H9 (cell line): ENCODE measurements at regions not wholly inside any gene's neighbourhood (a gene's known extent, or its start where the extent isn't known, plus 50 kb on each side); places are given as distances from the start of the nearest gene placed in this dataset.

Experiments used
- DNase-seq: peaks from one replicate; pipeline ENCODE4 v3.0.0-alpha.2; 2017
- H2AFZ ChIP-seq: one replicate; pipeline ENCODE4 v1.6.1; 2013; ENCODE audit warnings: mild to moderate bottlenecking, low read length, control low read depth, moderate library complexity
- H2AK5ac ChIP-seq: 2 replicates; pipeline ENCODE4 v1.6.1; 2013; ENCODE audit warnings: low read length, control low read depth, mixed read lengths; ENCODE audit not compliant: insufficient read length
- H2BK120ac ChIP-seq: one replicate; pipeline ENCODE4 v1.6.1; 2013; ENCODE audit warnings: low read depth, mild to moderate bottlenecking, low read length, control low read depth, inconsistent platforms; ENCODE audit not compliant: poor library complexity, severe bottlenecking
- H2BK12ac ChIP-seq: 2 replicates; pipeline ENCODE4 v1.6.1; 2013; ENCODE audit warnings: low read length, control low read depth, mixed read lengths, low read depth; ENCODE audit not compliant: insufficient read length
- H2BK15ac ChIP-seq: 2 replicates; pipeline ENCODE4 v1.6.1; 2013; ENCODE audit warnings: low read depth, low read length, control low read depth
- H2BK20ac ChIP-seq: one replicate; pipeline ENCODE4 v1.6.1; 2013; ENCODE audit warnings: low read depth, mild to moderate bottlenecking, low read length, control low read depth, inconsistent platforms; ENCODE audit not compliant: poor library complexity, severe bottlenecking
- H2BK5ac ChIP-seq: 2 replicates; pipeline ENCODE4 v1.6.1; 2013; ENCODE audit warnings: low read length, control low read depth, mixed read lengths; ENCODE audit not compliant: insufficient read length
- H3K14ac ChIP-seq: 2 replicates; pipeline ENCODE4 v1.6.1; 2013; ENCODE audit warnings: low read length, control low read depth; ENCODE audit not compliant: insufficient read depth
- H3K18ac ChIP-seq: 2 replicates; pipeline ENCODE4 v1.6.1; 2013; ENCODE audit warnings: low read depth, mild to moderate bottlenecking, mixed read lengths, low read length, control low read depth; ENCODE audit not compliant: insufficient read length
- H3K23ac ChIP-seq: 2 replicates; pipeline ENCODE4 v1.6.1; 2013; ENCODE audit warnings: low read length, control low read depth, mixed read lengths, low read depth; ENCODE audit not compliant: insufficient read length
- H3K23me2 ChIP-seq: 2 replicates; pipeline ENCODE4 v1.6.1; 2013; ENCODE audit warnings: low read depth, mild to moderate bottlenecking, mixed read lengths, low read length, control low read depth; ENCODE audit not compliant: insufficient read length, poor library complexity, severe bottlenecking
- H3K27ac ChIP-seq: 2 replicates; pipeline ENCODE4 v1.5.1; 2013; ENCODE audit warnings: low read length, control low read depth, mixed read lengths, low read depth; ENCODE audit not compliant: insufficient read length
- H3K27me3 ChIP-seq: 2 replicates; pipeline ENCODE4 v1.6.1; 2013; ENCODE audit warnings: low read length, control low read depth, inconsistent platforms; ENCODE audit not compliant: insufficient read depth
- H3K4ac ChIP-seq: 2 replicates; pipeline ENCODE4 v1.6.1; 2013; ENCODE audit warnings: low read depth, mild to moderate bottlenecking, control low read depth, inconsistent platforms, low read length, moderate library complexity
- H3K4me1 ChIP-seq: 2 replicates; pipeline ENCODE4 v1.6.1; 2013; ENCODE audit warnings: low read length, control low read depth, inconsistent platforms; ENCODE audit not compliant: insufficient read depth
- H3K4me2 ChIP-seq: 2 replicates; pipeline ENCODE4 v1.6.1; 2013; ENCODE audit warnings: low read length, control low read depth, mixed read lengths; ENCODE audit not compliant: insufficient read length, insufficient read depth
- H3K56ac ChIP-seq: 2 replicates; pipeline ENCODE4 v1.6.1; 2013; ENCODE audit warnings: low read depth, mild to moderate bottlenecking, mixed read lengths, low read length, control low read depth; ENCODE audit not compliant: insufficient read length
- H3K79me1 ChIP-seq: 2 replicates; pipeline ENCODE4 v1.6.1; 2013; ENCODE audit warnings: low read depth, mild to moderate bottlenecking, moderate library complexity, low read length, control low read depth, inconsistent platforms; ENCODE audit not compliant: insufficient read depth, poor library complexity, severe bottlenecking
- H3K79me2 ChIP-seq: 2 replicates; pipeline ENCODE4 v1.6.1; 2013; ENCODE audit warnings: low read length, control low read depth, inconsistent platforms; ENCODE audit not compliant: insufficient read depth
- H3K9ac ChIP-seq: 2 replicates; pipeline ENCODE4 v1.6.1; 2013; ENCODE audit warnings: low read length, control low read depth, mixed read lengths; ENCODE audit not compliant: insufficient read length; ENCODE audit errors: extremely low read depth
- H3K9me3 ChIP-seq: one replicate; pipeline ENCODE4 v1.6.1; 2013; ENCODE audit warnings: low read depth, low read length, inconsistent platforms; ENCODE audit not compliant: control insufficient read depth
- H3T11ph ChIP-seq: one replicate; pipeline ENCODE4 v1.6.1; 2013; ENCODE audit warnings: mild to moderate bottlenecking, low read length, control low read depth, inconsistent platforms
- H4K20me1 ChIP-seq: one replicate; pipeline ENCODE4 v1.6.1; 2013; ENCODE audit not compliant: control insufficient read depth, insufficient read length, insufficient read depth
- H4K5ac ChIP-seq: 2 replicates; pipeline ENCODE4 v1.6.1; 2013; ENCODE audit warnings: low read depth, mild to moderate bottlenecking, mixed read lengths, low read length, control low read depth; ENCODE audit not compliant: insufficient read length
- H4K8ac ChIP-seq: replicated peaks from 2 replicates; pipeline ENCODE4 v1.6.1; 2013; ENCODE audit warnings: low read length, control low read depth, mixed read lengths, low read depth; ENCODE audit not compliant: insufficient read length
- H4K91ac ChIP-seq: 2 replicates; pipeline ENCODE4 v1.6.1; 2013; ENCODE audit warnings: low read depth, mild to moderate bottlenecking, moderate library complexity, mixed read lengths, low read length, control low read depth; ENCODE audit not compliant: insufficient read length
- H3K27ac Mint-ChIP-seq, 3 experiments: 2 replicates in 2 of 3; 3 replicates in 1 of 3; pipeline ENCODE4 v1.8.0; 2020 to 2021; ENCODE audit warnings: mixed read lengths in 3 of 3, mild to moderate bottlenecking in 1 of 3, moderate library complexity in 1 of 3
- H3K27me3 Mint-ChIP-seq: 2 replicates; pipeline ENCODE4 v1.8.0; 2021; ENCODE audit warnings: low read depth, mild to moderate bottlenecking, moderate library complexity, mixed read lengths
- H3K36me3 Mint-ChIP-seq, 3 experiments: 2 replicates in 2 of 3; 3 replicates in 1 of 3; pipeline ENCODE4 v1.8.0; 2020 to 2021; ENCODE audit warnings: low read depth in 3 of 3, mixed read lengths in 3 of 3; ENCODE audit not compliant: insufficient read depth in 1 of 3
- H3K4me1 Mint-ChIP-seq, 2 experiments: 2 replicates each; pipeline ENCODE4 v1.8.0; 2020; ENCODE audit warnings: mixed read lengths in 2 of 2
- H3K4me3 Mint-ChIP-seq, 2 experiments: 2 replicates in 1 of 2; 3 replicates in 1 of 2; pipeline ENCODE4 v1.8.0; 2020 to 2021; ENCODE audit warnings: mild to moderate bottlenecking in 2 of 2, mixed read lengths in 2 of 2, moderate library complexity in 1 of 2
- H3K9me3 Mint-ChIP-seq, 2 experiments: 2 replicates in 1 of 2; 3 replicates in 1 of 2; pipeline ENCODE4 v1.8.0; 2020; ENCODE audit warnings: mild to moderate bottlenecking in 2 of 2, mixed read lengths in 2 of 2, moderate library complexity in 1 of 2
- WGBS: extraction: QIAGEN DNeasy Blood & Tissue Kit; methylation state at CpG from one replicate; pipeline ENCODE4 v1.1.7; 2013; ENCODE audit warnings: missing lambda C conversion rate, low lambda C conversion rate, mixed read lengths; ENCODE audit not compliant: insufficient read length; ENCODE audit errors: extremely low coverage; 5-methylcytosine and 5-hydroxymethylcytosine counted together
- TF ChIP-seq, protein P1 (sequence below): fragments of 200-600 bp; sonication (generic); conservative IDR thresholded peaks from 3 replicates; pipeline ENCODE4 v1.8.0; 2021; ENCODE audit warnings: antibody characterized with exemption, mild to moderate bottlenecking

DNA sequence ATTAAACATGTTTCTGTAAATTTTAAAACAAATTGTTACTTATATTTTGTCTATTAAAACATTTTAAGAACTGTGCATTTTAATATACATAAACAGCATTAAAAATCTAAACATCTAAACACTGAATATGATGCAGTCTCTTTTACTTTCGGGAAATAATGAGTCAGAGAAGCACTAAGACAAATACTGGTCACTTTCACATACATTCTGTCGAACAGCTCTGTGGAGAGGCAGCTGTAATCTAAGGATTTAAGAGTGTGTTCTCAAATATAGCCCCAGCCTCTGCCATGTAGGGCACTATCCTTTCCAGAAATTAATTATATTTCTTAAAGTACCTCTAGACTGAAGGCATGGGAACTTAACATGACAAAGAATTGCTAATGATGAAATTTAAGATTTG, 89.6 kb upstream of the PTGFR start:
- H2AK5ac ChIP-seq: no peak overlapping the region
- H3K27ac Mint-ChIP-seq: no peak overlapping the region
- H4K20me1 ChIP-seq: no peaks in the 10 kb centered on the region

More for the DNA sequence above, 89.6 kb upstream of the PTGFR start:
- no peak overlapping the region for H2BK12ac ChIP-seq
- H4K8ac ChIP-seq: no peak overlapping the region
- DNase-seq: no peak
- TF ChIP-seq, protein P1, sequence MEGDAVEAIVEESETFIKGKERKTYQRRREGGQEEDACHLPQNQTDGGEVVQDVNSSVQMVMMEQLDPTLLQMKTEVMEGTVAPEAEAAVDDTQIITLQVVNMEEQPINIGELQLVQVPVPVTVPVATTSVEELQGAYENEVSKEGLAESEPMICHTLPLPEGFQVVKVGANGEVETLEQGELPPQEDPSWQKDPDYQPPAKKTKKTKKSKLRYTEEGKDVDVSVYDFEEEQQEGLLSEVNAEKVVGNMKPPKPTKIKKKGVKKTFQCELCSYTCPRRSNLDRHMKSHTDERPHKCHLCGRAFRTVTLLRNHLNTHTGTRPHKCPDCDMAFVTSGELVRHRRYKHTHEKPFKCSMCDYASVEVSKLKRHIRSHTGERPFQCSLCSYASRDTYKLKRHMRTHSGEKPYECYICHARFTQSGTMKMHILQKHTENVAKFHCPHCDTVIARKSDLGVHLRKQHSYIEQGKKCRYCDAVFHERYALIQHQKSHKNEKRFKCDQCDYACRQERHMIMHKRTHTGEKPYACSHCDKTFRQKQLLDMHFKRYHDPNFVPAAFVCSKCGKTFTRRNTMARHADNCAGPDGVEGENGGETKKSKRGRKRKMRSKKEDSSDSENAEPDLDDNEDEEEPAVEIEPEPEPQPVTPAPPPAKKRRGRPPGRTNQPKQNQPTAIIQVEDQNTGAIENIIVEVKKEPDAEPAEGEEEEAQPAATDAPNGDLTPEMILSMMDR: no peak
- no peaks in the 10 kb centered on the region for H3K79me2 ChIP-seq
- no peak overlapping the region for H3K27ac ChIP-seq
- no peak overlapping the region for H3T11ph ChIP-seq
- Mint-ChIP-seq H3K4me1 (peaks cover 0 to 4% of the 10 kb centered on the region in 2 experiments; a peak in 2 of 4 replicates), H3K4me3 (no peak overlapping the region), H3K27me3 (no peaks in the 10 kb centered on the region; the same call in 1 of the 2 replicates), H3K9me3 (peaks cover 3 to 5% of the 10 kb centered on the region in 2 experiments; a peak in 2 of 5 replicates), H3K36me3 (peaks cover 0 to 7% (median 0%) of the 10 kb centered on the region in 3 experiments; a peak in 2 of 7 replicates)
- H4K91ac ChIP-seq: no peak overlapping the region
- H3K9ac ChIP-seq: no peak overlapping the region
- no peak overlapping the region for H2BK5ac ChIP-seq
- no peak overlapping the region for H3K4me2 ChIP-seq
- no peak overlapping the region for H2BK20ac ChIP-seq
- no peak overlapping the region for H3K4ac ChIP-seq
- H3K27me3 ChIP-seq: no peaks in the 10 kb centered on the region
- no peak overlapping the region for H3K23ac ChIP-seq
- H3K79me1 ChIP-seq: no peaks in the 10 kb centered on the region
- no peak overlapping the region for H2AFZ ChIP-seq
- no peak overlapping the region for H2BK15ac ChIP-seq
- no peak overlapping the region for H3K14ac ChIP-seq
- H4K5ac ChIP-seq: no peak overlapping the region
- no peaks in the 10 kb centered on the region for H3K4me1 ChIP-seq
- no peaks in the 10 kb centered on the region for H3K9me3 ChIP-seq
- no peak overlapping the region for H3K18ac ChIP-seq
- H2BK120ac ChIP-seq: no peak overlapping the region
- no peak overlapping the region for H3K56ac ChIP-seq
- no peaks in the 10 kb centered on the region for H3K23me2 ChIP-seq
- no CpG with 5 or more reads among the region's 2 CpGs for WGBS
